ENCODE measurements at regions not wholly inside any gene's neighbourhood (a gene's known extent, or its start where the extent isn't known, plus 50 kb on each side); places are given as distances from the start of the nearest gene placed in this dataset.

DNA sequence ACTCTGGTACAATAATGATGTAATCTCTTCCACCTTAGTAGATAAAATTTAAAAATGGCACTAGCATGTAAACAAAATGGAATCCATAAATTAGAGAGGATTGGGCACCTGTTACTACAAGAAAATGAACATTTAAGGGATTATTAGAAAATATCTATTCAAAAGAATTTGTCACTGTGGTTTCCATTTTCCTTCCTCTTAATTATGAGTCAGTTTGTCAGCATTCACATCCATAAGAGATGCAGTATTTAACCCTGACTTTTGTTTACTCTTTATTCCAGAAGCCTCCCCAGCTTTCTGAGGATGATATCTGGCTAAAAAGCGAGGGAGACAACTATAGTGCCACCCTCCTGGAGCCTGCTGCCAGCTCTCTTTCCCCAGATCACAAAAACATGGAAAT is 72.1 kb downstream of the C9orf152 start:
- ATAC-seq = no peak
- TF ChIP-seq EP300 (IDR thresholded peaks at IDR 0.05) = no peak
- TF ChIP-seq POLR2A (IDR thresholded peaks at IDR 0.05) = no peak
- TF ChIP-seq, protein P1, sequence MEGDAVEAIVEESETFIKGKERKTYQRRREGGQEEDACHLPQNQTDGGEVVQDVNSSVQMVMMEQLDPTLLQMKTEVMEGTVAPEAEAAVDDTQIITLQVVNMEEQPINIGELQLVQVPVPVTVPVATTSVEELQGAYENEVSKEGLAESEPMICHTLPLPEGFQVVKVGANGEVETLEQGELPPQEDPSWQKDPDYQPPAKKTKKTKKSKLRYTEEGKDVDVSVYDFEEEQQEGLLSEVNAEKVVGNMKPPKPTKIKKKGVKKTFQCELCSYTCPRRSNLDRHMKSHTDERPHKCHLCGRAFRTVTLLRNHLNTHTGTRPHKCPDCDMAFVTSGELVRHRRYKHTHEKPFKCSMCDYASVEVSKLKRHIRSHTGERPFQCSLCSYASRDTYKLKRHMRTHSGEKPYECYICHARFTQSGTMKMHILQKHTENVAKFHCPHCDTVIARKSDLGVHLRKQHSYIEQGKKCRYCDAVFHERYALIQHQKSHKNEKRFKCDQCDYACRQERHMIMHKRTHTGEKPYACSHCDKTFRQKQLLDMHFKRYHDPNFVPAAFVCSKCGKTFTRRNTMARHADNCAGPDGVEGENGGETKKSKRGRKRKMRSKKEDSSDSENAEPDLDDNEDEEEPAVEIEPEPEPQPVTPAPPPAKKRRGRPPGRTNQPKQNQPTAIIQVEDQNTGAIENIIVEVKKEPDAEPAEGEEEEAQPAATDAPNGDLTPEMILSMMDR (IDR thresholded peaks at IDR 0.05) = no peak
- TF ChIP-seq POLR2AphosphoS5 (IDR thresholded peaks at IDR 0.05) = no peak
- H3K27ac ChIP-seq = peak overlapping the region in 1 of 4 donors; percentile 39
- 40 to 80% methylated on average over 1 of the region's 1 CpG for WGBS, 2 donors (ENCODE audit: low coverage in 1 of 2)
- no peak overlapping the region for H3K4me3 ChIP-seq
- no peaks in the 10 kb centered on the region for H3K27me3 ChIP-seq
- H3K36me3 ChIP-seq = peaks cover 2 to 33% of the 10 kb centered on the region in 2 donors
- no peaks in the 10 kb centered on the region for H3K9me3 ChIP-seq
- H3K4me1 ChIP-seq = peaks cover under 1 to 84% (median 14%) of the 10 kb centered on the region in 3 donors

DNA sequence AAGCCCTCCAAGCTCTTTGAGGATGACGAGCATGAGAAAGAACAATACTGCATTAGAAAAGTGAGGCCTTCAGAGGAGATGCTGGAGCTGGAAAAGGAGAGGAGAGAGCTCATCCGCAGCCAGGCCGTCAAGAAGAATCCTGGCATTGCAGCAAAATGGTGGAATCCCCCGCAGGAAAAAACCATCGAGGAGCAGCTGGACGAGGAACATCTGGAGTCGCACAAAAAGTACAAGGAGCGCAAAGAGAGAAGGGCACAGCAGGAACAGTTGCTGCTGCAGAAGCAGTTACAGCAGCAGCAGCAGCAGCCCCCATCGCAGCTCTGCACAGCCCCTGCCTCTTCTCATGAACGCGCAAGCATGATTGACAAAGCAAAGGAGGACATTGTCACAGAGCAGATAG is 71.2 kb downstream of the C9orf152 start:
- no peak for ATAC-seq
- peaks cover 2 to 33% of the 10 kb centered on the region in 2 donors for H3K36me3 ChIP-seq
- no peaks in the 10 kb centered on the region for H3K9me3 ChIP-seq
- peak overlapping the region in 2 of 4 donors; percentile 2 to 39 for H3K27ac ChIP-seq
- TF ChIP-seq POLR2A (IDR thresholded peaks at IDR 0.05) = no peak
- TF ChIP-seq EP300 (IDR thresholded peaks at IDR 0.05) = no peak
- TF ChIP-seq, protein P1 (IDR thresholded peaks at IDR 0.05) = no peak
- TF ChIP-seq POLR2AphosphoS5 (IDR thresholded peaks at IDR 0.05) = no peak
- no peaks in the 10 kb centered on the region for H3K27me3 ChIP-seq
- 53 to 62% methylated on average over 5 to 11 of the region's 11 CpGs for WGBS, 2 donors (ENCODE audit: low coverage in 1 of 2)
- peaks cover 8 to 84% (median 17%) of the 10 kb centered on the region in 3 donors for H3K4me1 ChIP-seq
- no peak overlapping the region for H3K4me3 ChIP-seq

DNA sequence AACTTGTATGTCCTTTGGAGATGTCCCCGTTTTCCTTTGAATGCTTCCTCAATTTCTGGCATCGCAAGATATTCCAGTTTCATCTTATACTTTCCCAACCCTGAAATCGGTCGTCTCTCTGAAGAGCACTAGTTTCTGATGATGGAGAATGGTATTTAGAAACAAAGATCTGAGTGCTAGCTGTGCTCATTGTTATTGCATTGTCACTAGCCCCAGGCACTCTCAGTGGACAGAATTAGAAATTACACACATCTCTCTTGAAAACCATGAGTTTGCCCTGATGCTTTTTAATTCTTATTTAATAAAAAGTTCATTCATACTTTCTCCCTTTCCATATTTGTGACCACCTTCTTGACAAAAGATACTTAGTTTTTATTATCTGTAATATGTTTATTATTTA is 67.7 kb downstream of the C9orf152 start:
- no peaks in the 10 kb centered on the region for H3K9me3 ChIP-seq
- no peak overlapping the region for H3K27ac ChIP-seq
- no peak overlapping the region for H3K4me3 ChIP-seq
- ATAC-seq = no peak
- peaks cover 2 to 33% of the 10 kb centered on the region in 2 donors for H3K36me3 ChIP-seq
- 73 to 100% methylated on average over 2 to 4 of the region's 4 CpGs for WGBS, 2 donors (ENCODE audit: low coverage in 1 of 2)
- peaks cover 12 to 83% (median 23%) of the 10 kb centered on the region in 3 donors for H3K4me1 ChIP-seq
- H3K27me3 ChIP-seq = no peaks in the 10 kb centered on the region
- TF ChIP-seq EP300 (IDR thresholded peaks at IDR 0.05) = no peak
- TF ChIP-seq, protein P1 (IDR thresholded peaks at IDR 0.05) = no peak
- no peak for TF ChIP-seq POLR2AphosphoS5 (IDR thresholded peaks at IDR 0.05)
- no peak for TF ChIP-seq POLR2A (IDR thresholded peaks at IDR 0.05)

DNA sequence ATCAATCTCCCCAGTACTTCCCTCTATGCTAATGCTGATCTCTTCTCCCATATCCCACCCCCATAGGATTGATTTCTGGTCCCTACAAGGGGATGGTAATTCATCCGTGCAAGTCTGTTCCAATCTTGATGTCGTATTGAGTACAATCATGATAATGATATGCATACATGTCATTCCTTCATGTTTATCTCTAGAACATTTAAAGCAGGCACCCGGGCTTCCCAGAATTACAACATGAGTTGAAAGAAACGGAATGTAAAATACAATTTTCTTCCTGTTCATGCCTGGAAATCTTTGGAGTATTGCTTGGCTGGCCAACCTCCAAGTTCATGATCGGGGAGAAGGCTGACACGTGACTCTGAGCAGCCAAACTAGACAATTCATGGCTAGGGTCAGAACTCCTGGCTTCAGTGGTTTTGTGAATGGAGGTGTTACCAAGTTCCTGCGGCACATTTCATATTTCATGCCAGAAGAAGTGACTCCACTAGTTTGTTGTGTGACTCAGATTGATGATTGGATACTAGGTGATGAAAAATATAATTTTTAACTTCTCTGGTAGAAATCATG is 66.6 kb downstream of the C9orf152 start:
- Histone ChIP-seq H3K27ac (peak overlapping the region in 3 of 4 donors; percentile 52 to 73 (median 60)), H3K27me3 (no peaks in the 10 kb centered on the region), H3K4me1 (peaks cover 12 to 83% (median 23%) of the 10 kb centered on the region in 3 donors), H3K9me3 (no peaks in the 10 kb centered on the region), H3K36me3 (peaks cover 2 to 29% of the 10 kb centered on the region in 2 donors), H3K4me3 (no peak overlapping the region)
- peak; percentile 68 for ATAC-seq
- WGBS, 2 donors (ENCODE audit: low coverage in 1 of 2) = 5 to 10% methylated on average over 6 to 7 of the region's 7 CpGs
- no peak for TF ChIP-seq EP300 (IDR thresholded peaks at IDR 0.05)
- TF ChIP-seq POLR2AphosphoS5 (IDR thresholded peaks at IDR 0.05) = peak; percentile 82

- Histone ChIP-seq H3K9me3 (no peaks in the 10 kb centered on the region), H3K27me3 (no peaks in the 10 kb centered on the region), H3K36me3 (peaks cover 2 to 19% of the 10 kb centered on the region in 2 donors), H3K27ac (peak overlapping the region in 1 of 4 donors; percentile 52), H3K4me3 (no peak overlapping the region), H3K4me1 (peaks cover 12 to 83% (median 23%) of the 10 kb centered on the region in 3 donors)
- 80% methylated on average over 1 of the region's 3 CpGs; no CpG with 5 or more reads in 1 of the 2 donors for WGBS, 2 donors (ENCODE audit: low coverage in 1 of 2)
- no peak for TF ChIP-seq POLR2A (IDR thresholded peaks at IDR 0.05)
- TF ChIP-seq POLR2AphosphoS5 (IDR thresholded peaks at IDR 0.05) = no peak
- TF ChIP-seq EP300 (IDR thresholded peaks at IDR 0.05) = no peak
- TF ChIP-seq, protein P1 (IDR thresholded peaks at IDR 0.05) = no peak
- no peak for ATAC-seq
These were observed 65.7 kb downstream of the C9orf152 start for GRCh38 chr9:110142253-110142652.
